HCT116 (cell line): ENCODE measurements at regions not wholly inside any gene's neighbourhood (a gene's known extent, or its start where the extent isn't known, plus 50 kb on each side); places are given as distances from the start of the nearest gene placed in this dataset.
"Not testable (repeated sequence)": the region's sequence is repeated elsewhere in the genome, so short reads cannot be mapped to it uniquely, and the experiment has no call there.

Experiments
- ATAC-seq: fragments of 200-7000 bp; cut with Tn5 transposase; 2 replicates; pipeline ENCODE4 v1.9.1; 2020; ENCODE audit warnings: mild to moderate bottlenecking, moderate library complexity
- BruUV-seq: library from RNA; stranded (reverse); fragments of 400-500 nt; replicated peaks from 2 replicates; lab custom pipeline; 2021; lab: Mats Ljungman, UMichigan
- CTCF ChIA-PET: fragments of 300-600 bp; sonication (Branson Sonifier 250); formaldehyde crosslinking; loops from one replicate; lab custom pipeline; 2021; ENCODE audit warnings: antibody characterized with exemption; lab: Charles Lee
- POLR2A ChIA-PET: fragments of 300-600, 350-600 bp; sonication (Branson Sonifier 250); formaldehyde crosslinking; loops from one replicate; lab custom pipeline; 2021; ENCODE audit warnings: antibody characterized with exemption; lab: Charles Lee
- RAD21 ChIA-PET, 2 experiments: fragments of 300-600 bp; sonication (Branson Sonifier 250); formaldehyde crosslinking; loops; one replicate each; lab custom pipeline; 2023; ENCODE audit warnings: low total read pairs in 2 of 2; ENCODE audit not compliant: uncharacterized antibody in 2 of 2, unreplicated experiment in 2 of 2, low non-redundant PET in 1 of 2; lab: Charles Lee
- DNase-seq: peaks from one replicate; pipeline ENCODE4 v3.0.0-alpha.2; 2010; ENCODE audit warnings: low read depth, low spot score
- H2AFZ ChIP-seq: fragments of 200-600 bp; shearing (Covaris generic), sonication (generic); 2 replicates; pipeline ENCODE4 v1.6.1; 2017; ENCODE audit warnings: low read depth, mixed run types, mixed read lengths, antibody characterized with exemption, low read length; ENCODE audit not compliant: poor library complexity, severe bottlenecking
- H3K27ac ChIP-seq: 2 replicates; pipeline ENCODE4 v1.5.1; 2012; ENCODE audit warnings: low read depth, low read length
- H3K27me3 ChIP-seq: fragments of 200-600 bp; sonication (generic); 2 replicates; pipeline ENCODE4 v1.6.1; 2016; ENCODE audit warnings: mixed run types, low read length, mixed read lengths; ENCODE audit not compliant: insufficient read depth
- H3K36me3 ChIP-seq, 2 experiments: fragments of 200-500 bp in 1 of 2; fragments of 200-600 bp in 1 of 2; sonication (Bioruptor generic) in 1 of 2; sonication (generic) in 1 of 2; 2 replicates each; pipeline versions ENCODE4 v1.5.1 to v1.6.1; 2014 to 2016; ENCODE audit warnings: low read length in 2 of 2, inconsistent platforms in 1 of 2, mixed read lengths in 1 of 2, mixed run types in 1 of 2; ENCODE audit not compliant: insufficient read depth in 2 of 2, control insufficient read depth in 1 of 2
- H3K4me1 ChIP-seq, 2 experiments: fragments of 200-600 bp in 1 of 2; sonication (generic) in 1 of 2; 2 replicates each; pipeline versions ENCODE4 v1.5.1 to v1.6.1; 2012 to 2017; ENCODE audit warnings: low read length in 2 of 2, inconsistent platforms in 1 of 2, mild to moderate bottlenecking in 1 of 2, mixed read lengths in 1 of 2, mixed run types in 1 of 2, moderate library complexity in 1 of 2; ENCODE audit not compliant: insufficient read depth in 2 of 2, control insufficient read depth in 1 of 2
- H3K4me2 ChIP-seq: fragments of 200-600 bp; sonication (generic); 2 replicates; pipeline ENCODE4 v1.6.1; 2017; ENCODE audit warnings: mixed run types, low read length, mixed read lengths
- H3K4me3 ChIP-seq, 2 experiments: fragments of 200-600 bp in 1 of 2; sonication (generic) in 1 of 2; replicated peaks in 1 of 2; 2 replicates each; pipeline ENCODE4 v1.5.1; 2011 to 2016; ENCODE audit warnings: low read length in 2 of 2, control low read depth in 1 of 2, low read depth in 1 of 2, mild to moderate bottlenecking in 1 of 2, mixed read lengths in 1 of 2, mixed run types in 1 of 2
- H3K79me2 ChIP-seq: fragments of 200-600 bp; sonication (generic); 2 replicates; pipeline ENCODE4 v1.6.1; 2017; ENCODE audit warnings: mild to moderate bottlenecking, mixed run types, low read length, moderate library complexity, mixed read lengths; ENCODE audit not compliant: insufficient read depth
- H3K9ac ChIP-seq: fragments of 200-600 bp; sonication (generic); 2 replicates; pipeline ENCODE4 v1.6.1; 2016; ENCODE audit warnings: low read length, mixed read lengths
- H3K9me2 ChIP-seq: fragments of 200-600 bp; sonication (generic), shearing (Covaris generic); 2 replicates; pipeline ENCODE4 v1.6.1; 2017; ENCODE audit warnings: mixed run types, mild to moderate bottlenecking, moderate library complexity; ENCODE audit not compliant: insufficient read depth
- H3K9me3 ChIP-seq, 2 experiments: fragments of 200-500 bp in 1 of 2; fragments of 200-600 bp in 1 of 2; sonication (Bioruptor generic) in 1 of 2; sonication (generic) in 1 of 2; 2 replicates each; pipeline ENCODE4 v1.6.1; 2014 to 2017; ENCODE audit warnings: low read length in 2 of 2, mixed read lengths in 2 of 2, inconsistent platforms in 1 of 2, low read depth in 1 of 2, mild to moderate bottlenecking in 1 of 2, mixed run types in 1 of 2, moderate library complexity in 1 of 2; ENCODE audit not compliant: control insufficient read depth in 1 of 2, insufficient read depth in 1 of 2
- H4K20me1 ChIP-seq: fragments of 200-600 bp; sonication (generic), shearing (Covaris generic); 2 replicates; pipeline ENCODE4 v1.6.1; 2017; ENCODE audit warnings: mixed run types, mild to moderate bottlenecking, moderate library complexity; ENCODE audit not compliant: insufficient read depth
- CBX3 ChIP-seq: IDR thresholded peaks from 2 replicates; pipeline ENCODE4 v1.6.1; 2012; ENCODE audit warnings: low read depth
- CEBPB ChIP-seq: IDR thresholded peaks from 2 replicates; pipeline ENCODE4 v1.6.1; 2012; ENCODE audit warnings: low read depth
- EGR1 ChIP-seq: IDR thresholded peaks from 2 replicates; pipeline ENCODE4 v1.6.1; 2012; ENCODE audit warnings: low read depth
- EZH2 ChIP-seq: fragments of 200-600 bp; sonication (generic); IDR thresholded peaks from 2 replicates; pipeline ENCODE4 v1.6.1; 2017; ENCODE audit warnings: antibody characterized with exemption, mixed run types
- POLR2A ChIP-seq: IDR thresholded peaks from 2 replicates; pipeline ENCODE4 v1.7.0; 2011; ENCODE audit warnings: borderline replicate concordance; ENCODE audit not compliant: insufficient read depth, insufficient read length; ENCODE audit errors: extremely low read depth
- POLR2AphosphoS5 ChIP-seq: IDR thresholded peaks from 2 replicates; pipeline ENCODE4 v1.6.1; 2011; ENCODE audit warnings: mild to moderate bottlenecking, low read depth, low read length, moderate library complexity
- RAD21 ChIP-seq: IDR thresholded peaks from 2 replicates; pipeline ENCODE4 v1.6.1; 2012; ENCODE audit warnings: low read depth, mild to moderate bottlenecking
- SRF ChIP-seq: IDR thresholded peaks from 2 replicates; pipeline ENCODE4 v1.6.1; 2012; ENCODE audit warnings: low read depth
- ZNF274 ChIP-seq: fragments of 200-500 bp; sonication (Bioruptor generic); IDR thresholded peaks from 2 replicates; pipeline ENCODE4 v1.6.1; 2014; ENCODE audit warnings: mild to moderate bottlenecking, low read depth, low read length, inconsistent platforms
- intact Hi-C: fragments of 100-400 bp; cut with micrococcal nuclease; formaldehyde crosslinking; loops from 2 replicates; pipeline ENCODE4 v1.10.0; 2022
- TF ChIP-seq, protein P1 (sequence below): IDR thresholded peaks from 2 replicates; pipeline ENCODE4 v1.6.1; 2012

DNA sequence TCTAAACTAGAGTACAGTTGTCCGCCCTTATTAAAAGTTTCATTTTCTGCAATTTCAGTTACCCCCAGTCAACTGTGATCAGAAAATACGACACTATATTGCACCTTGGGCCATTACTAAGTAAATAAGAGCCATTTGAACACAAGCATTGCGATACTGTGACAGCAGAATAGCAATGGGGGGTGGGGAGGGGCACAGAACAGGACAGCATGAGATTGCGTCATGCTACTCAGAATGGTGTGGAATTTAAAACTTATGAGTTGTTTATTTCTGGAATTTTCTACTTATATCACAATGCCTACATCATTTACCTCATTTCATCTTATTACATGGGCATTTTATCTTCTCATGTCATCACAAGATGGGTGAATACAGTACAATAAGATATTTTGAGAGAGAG, 166.3 kb downstream of the MANEA start:
- CTCF ChIA-PET = no interaction called here
- no peaks in the 10 kb centered on the region for H3K79me2 ChIP-seq
- no peak overlapping the region for H3K4me2 ChIP-seq
- TF ChIP-seq RAD21 (no peak), CBX3 (no peak), CEBPB (no peak), EZH2 (no peak), SRF (no peak), POLR2AphosphoS5 (no peak), EGR1 (no peak), ZNF274 (no peak), POLR2A (no peak)
- TF ChIP-seq, protein P1, sequence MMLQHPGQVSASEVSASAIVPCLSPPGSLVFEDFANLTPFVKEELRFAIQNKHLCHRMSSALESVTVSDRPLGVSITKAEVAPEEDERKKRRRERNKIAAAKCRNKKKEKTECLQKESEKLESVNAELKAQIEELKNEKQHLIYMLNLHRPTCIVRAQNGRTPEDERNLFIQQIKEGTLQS = no peak
- DNase-seq = no peak
- H2AFZ ChIP-seq = no peak overlapping the region
- RAD21 ChIA-PET = no interaction called here
- H3K36me3 ChIP-seq = no peaks in the 10 kb centered on the region
- ATAC-seq = no peak
- H3K9me3 ChIP-seq = no peaks in the 10 kb centered on the region
- no peak overlapping the region for H3K4me3 ChIP-seq
- H3K9ac ChIP-seq = no peak overlapping the region
- H3K9me2 ChIP-seq = no peaks in the 10 kb centered on the region
- H3K4me1 ChIP-seq = no peaks in the 10 kb centered on the region
- no peak overlapping the region for H3K27ac ChIP-seq
- H3K27me3 ChIP-seq = no peaks in the 10 kb centered on the region
- intact Hi-C loops = no loop called here
- POLR2A ChIA-PET = no interaction called here
- no TSS peak for BruUV-seq
- no peaks in the 10 kb centered on the region for H4K20me1 ChIP-seq

DNA sequence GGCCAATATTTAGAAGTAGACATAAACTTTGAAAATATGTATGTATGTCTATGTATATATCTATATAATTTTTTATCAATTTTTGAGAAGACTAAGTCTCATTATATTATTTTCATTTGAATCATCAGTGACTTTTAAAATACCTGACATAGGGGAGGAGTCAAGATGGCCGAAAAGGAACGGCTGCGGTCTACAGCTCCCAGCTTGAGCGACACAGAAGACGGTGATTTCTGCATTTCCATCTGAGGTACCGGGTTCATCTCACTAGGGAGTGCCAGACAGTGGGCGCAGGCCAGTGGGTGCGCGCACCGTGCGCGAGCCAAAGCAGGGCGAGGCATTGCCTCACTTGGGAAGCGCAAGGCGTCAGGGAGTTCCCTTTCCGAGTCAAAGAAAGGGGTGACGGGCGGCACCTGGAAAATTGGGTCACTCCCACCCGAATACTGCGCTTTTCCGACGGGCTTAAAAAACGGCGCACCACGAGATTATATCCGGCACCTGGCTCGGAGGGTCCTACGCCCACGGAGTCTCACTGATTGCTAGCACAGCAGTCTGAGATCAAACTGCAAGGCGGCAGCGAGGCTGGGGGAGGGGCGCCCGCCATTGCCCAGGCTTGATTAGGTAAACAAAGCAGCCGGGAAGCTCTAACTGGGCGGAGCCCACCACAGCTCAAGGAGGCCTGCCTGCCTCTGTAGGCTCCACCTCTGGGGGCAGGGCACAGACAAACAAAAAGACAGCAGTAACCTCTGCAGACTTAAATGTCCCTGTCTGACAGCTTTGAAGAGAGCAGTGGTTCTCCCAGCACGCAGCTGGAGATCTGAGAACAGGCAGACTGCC, 181.1 kb downstream of the MANEA start:
- H3K27me3 ChIP-seq, BruUV-seq, POLR2A ChIA-PET, H3K4me1 ChIP-seq, H3K9me2 ChIP-seq, H3K79me2 ChIP-seq, H3K36me3 ChIP-seq, intact Hi-C loops, CTCF ChIA-PET, H3K27ac ChIP-seq, H4K20me1 ChIP-seq, H3K4me2 ChIP-seq, H3K4me3 ChIP-seq, ATAC-seq, H3K9ac ChIP-seq, DNase-seq, RAD21 ChIA-PET, H2AFZ ChIP-seq, H3K9me3 ChIP-seq: not testable (repeated sequence)
